ENCODE measurements at regions not wholly inside any gene's neighbourhood (a gene's known extent, or its start where the extent isn't known, plus 50 kb on each side); places are given as distances from the start of the nearest gene placed in this dataset.

- Histone ChIP-seq H3K4me1 (ENCODE audit: insufficient read depth, insufficient read length) (no peaks in the 10 kb centered on the region), H3K9me3 (ENCODE audit: insufficient read depth, low read length) (no peaks in the 10 kb centered on the region), H3K27me3 (ENCODE audit: insufficient read depth, insufficient read length) (no peaks in the 10 kb centered on the region), H3K36me3 (ENCODE audit: insufficient read depth, insufficient read length, low read length) (no peaks in the 10 kb centered on the region), H3K4me3 (ENCODE audit: insufficient read length, low read depth) (no peak overlapping the region), H3K9ac (ENCODE audit: insufficient read length, low read depth) (no peak overlapping the region)
- no peak for DNase-seq (ENCODE audit: low read depth, low spot score)
- TF ChIP-seq YY1 (IDR thresholded peaks at IDR 0.05; ENCODE audit: insufficient read depth, insufficient read length) (no peak), SUZ12 (IDR thresholded peaks at IDR 0.05; ENCODE audit: extremely low read depth, insufficient read depth, insufficient read length) (no peak), ZNF274 (IDR thresholded peaks at IDR 0.05; ENCODE audit: low read depth, low read length) (no peak)
Measured at GRCh38 chr4:120454788-120455187, 388.1 kb upstream of the MAD2L1 start.

GRCh38 chr4:120452536-120452935 is 385.9 kb upstream of the MAD2L1 start:
- TF ChIP-seq SUZ12 (IDR thresholded peaks at IDR 0.05; ENCODE audit: extremely low read depth, insufficient read depth, insufficient read length), result no peak
- TF ChIP-seq YY1 (IDR thresholded peaks at IDR 0.05; ENCODE audit: insufficient read depth, insufficient read length), result no peak
- TF ChIP-seq ZNF274 (IDR thresholded peaks at IDR 0.05; ENCODE audit: low read depth, low read length), result no peak
- no peak for DNase-seq (ENCODE audit: low read depth, low spot score)
- H3K36me3 ChIP-seq (ENCODE audit: insufficient read depth, insufficient read length, low read length), result no peaks in the 10 kb centered on the region
- no peak overlapping the region for H3K4me3 ChIP-seq (ENCODE audit: insufficient read length, low read depth)
- no peaks in the 10 kb centered on the region for H3K9me3 ChIP-seq (ENCODE audit: insufficient read depth, low read length)
- H3K9ac ChIP-seq (ENCODE audit: insufficient read length, low read depth), result no peak overlapping the region
- no peaks in the 10 kb centered on the region for H3K4me1 ChIP-seq (ENCODE audit: insufficient read depth, insufficient read length)
- no peaks in the 10 kb centered on the region for H3K27me3 ChIP-seq (ENCODE audit: insufficient read depth, insufficient read length)

GRCh38 chr4:120452001-120452400 is 385.4 kb upstream of the MAD2L1 start:
- Histone ChIP-seq H3K9ac (ENCODE audit: insufficient read length, low read depth) (no peak overlapping the region), H3K4me3 (ENCODE audit: insufficient read length, low read depth) (no peak overlapping the region), H3K4me1 (ENCODE audit: insufficient read depth, insufficient read length) (no peaks in the 10 kb centered on the region), H3K36me3 (ENCODE audit: insufficient read depth, insufficient read length, low read length) (no peaks in the 10 kb centered on the region), H3K27me3 (ENCODE audit: insufficient read depth, insufficient read length) (no peaks in the 10 kb centered on the region), H3K9me3 (ENCODE audit: insufficient read depth, low read length) (no peaks in the 10 kb centered on the region)
- TF ChIP-seq SUZ12 (IDR thresholded peaks at IDR 0.05; ENCODE audit: extremely low read depth, insufficient read depth, insufficient read length) (no peak), ZNF274 (IDR thresholded peaks at IDR 0.05; ENCODE audit: low read depth, low read length) (no peak), YY1 (IDR thresholded peaks at IDR 0.05; ENCODE audit: insufficient read depth, insufficient read length) (no peak)
- DNase-seq (ENCODE audit: low read depth, low spot score), result no peak

- TF ChIP-seq YY1 (IDR thresholded peaks at IDR 0.05; ENCODE audit: insufficient read depth, insufficient read length) (no peak), ZNF274 (IDR thresholded peaks at IDR 0.05; ENCODE audit: low read depth, low read length) (no peak), SUZ12 (IDR thresholded peaks at IDR 0.05; ENCODE audit: extremely low read depth, insufficient read depth, insufficient read length) (no peak)
- Histone ChIP-seq H3K27me3 (ENCODE audit: insufficient read depth, insufficient read length) (no peaks in the 10 kb centered on the region), H3K9me3 (ENCODE audit: insufficient read depth, low read length) (no peaks in the 10 kb centered on the region), H3K4me3 (ENCODE audit: insufficient read length, low read depth) (no peak overlapping the region), H3K9ac (ENCODE audit: insufficient read length, low read depth) (no peak overlapping the region), H3K36me3 (ENCODE audit: insufficient read depth, insufficient read length, low read length) (no peaks in the 10 kb centered on the region), H3K4me1 (ENCODE audit: insufficient read depth, insufficient read length) (no peaks in the 10 kb centered on the region)
- DNase-seq (ENCODE audit: low read depth, low spot score), result no peak
Measured at GRCh38 chr4:120447774-120448173, 381.1 kb upstream of the MAD2L1 start.

GRCh38 chr4:120446051-120446567 is 379.5 kb upstream of the MAD2L1 start:
- no peak overlapping the region for H3K4me3 ChIP-seq (ENCODE audit: insufficient read length, low read depth)
- H3K27me3 ChIP-seq (ENCODE audit: insufficient read depth, insufficient read length), result no peaks in the 10 kb centered on the region
- TF ChIP-seq YY1 (IDR thresholded peaks at IDR 0.05; ENCODE audit: insufficient read depth, insufficient read length) (no peak), ZNF274 (IDR thresholded peaks at IDR 0.05; ENCODE audit: low read depth, low read length) (no peak), SUZ12 (IDR thresholded peaks at IDR 0.05; ENCODE audit: extremely low read depth, insufficient read depth, insufficient read length) (no peak)
- H3K9me3 ChIP-seq (ENCODE audit: insufficient read depth, low read length), result no peaks in the 10 kb centered on the region
- DNase-seq (ENCODE audit: low read depth, low spot score), result no peak
- H3K36me3 ChIP-seq (ENCODE audit: insufficient read depth, insufficient read length, low read length), result no peaks in the 10 kb centered on the region
- no peaks in the 10 kb centered on the region for H3K4me1 ChIP-seq (ENCODE audit: insufficient read depth, insufficient read length)
- no peak overlapping the region for H3K9ac ChIP-seq (ENCODE audit: insufficient read length, low read depth)

- Histone ChIP-seq H3K36me3 (ENCODE audit: insufficient read depth, insufficient read length, low read length) (no peaks in the 10 kb centered on the region), H3K9me3 (ENCODE audit: insufficient read depth, low read length) (no peaks in the 10 kb centered on the region), H3K4me3 (ENCODE audit: insufficient read length, low read depth) (no peak overlapping the region), H3K9ac (ENCODE audit: insufficient read length, low read depth) (no peak overlapping the region), H3K4me1 (ENCODE audit: insufficient read depth, insufficient read length) (no peaks in the 10 kb centered on the region), H3K27me3 (ENCODE audit: insufficient read depth, insufficient read length) (no peaks in the 10 kb centered on the region)
- TF ChIP-seq YY1 (IDR thresholded peaks at IDR 0.05; ENCODE audit: insufficient read depth, insufficient read length), result no peak
- TF ChIP-seq ZNF274 (IDR thresholded peaks at IDR 0.05; ENCODE audit: low read depth, low read length), result no peak
- no peak for TF ChIP-seq SUZ12 (IDR thresholded peaks at IDR 0.05; ENCODE audit: extremely low read depth, insufficient read depth, insufficient read length)
- DNase-seq (ENCODE audit: low read depth, low spot score), result no peak
Measured at GRCh38 chr4:120445186-120445585, 378.5 kb upstream of the MAD2L1 start.

- Histone ChIP-seq H3K9me3 (ENCODE audit: insufficient read depth, low read length) (no peaks in the 10 kb centered on the region), H3K36me3 (ENCODE audit: insufficient read depth, insufficient read length, low read length) (no peaks in the 10 kb centered on the region), H3K4me3 (ENCODE audit: insufficient read length, low read depth) (no peak overlapping the region), H3K27me3 (ENCODE audit: insufficient read depth, insufficient read length) (no peaks in the 10 kb centered on the region), H3K4me1 (ENCODE audit: insufficient read depth, insufficient read length) (no peaks in the 10 kb centered on the region), H3K9ac (ENCODE audit: insufficient read length, low read depth) (no peak overlapping the region)
- no peak for DNase-seq (ENCODE audit: low read depth, low spot score)
- TF ChIP-seq YY1 (IDR thresholded peaks at IDR 0.05; ENCODE audit: insufficient read depth, insufficient read length) (no peak), ZNF274 (IDR thresholded peaks at IDR 0.05; ENCODE audit: low read depth, low read length) (no peak), SUZ12 (IDR thresholded peaks at IDR 0.05; ENCODE audit: extremely low read depth, insufficient read depth, insufficient read length) (no peak)
Measured at GRCh38 chr4:120443116-120443515, 376.5 kb upstream of the MAD2L1 start.
